ENCODE measurements at regions not wholly inside any gene's neighbourhood (a gene's known extent, or its start where the extent isn't known, plus 50 kb on each side); places are given as distances from the start of the nearest gene placed in this dataset.

DNA sequence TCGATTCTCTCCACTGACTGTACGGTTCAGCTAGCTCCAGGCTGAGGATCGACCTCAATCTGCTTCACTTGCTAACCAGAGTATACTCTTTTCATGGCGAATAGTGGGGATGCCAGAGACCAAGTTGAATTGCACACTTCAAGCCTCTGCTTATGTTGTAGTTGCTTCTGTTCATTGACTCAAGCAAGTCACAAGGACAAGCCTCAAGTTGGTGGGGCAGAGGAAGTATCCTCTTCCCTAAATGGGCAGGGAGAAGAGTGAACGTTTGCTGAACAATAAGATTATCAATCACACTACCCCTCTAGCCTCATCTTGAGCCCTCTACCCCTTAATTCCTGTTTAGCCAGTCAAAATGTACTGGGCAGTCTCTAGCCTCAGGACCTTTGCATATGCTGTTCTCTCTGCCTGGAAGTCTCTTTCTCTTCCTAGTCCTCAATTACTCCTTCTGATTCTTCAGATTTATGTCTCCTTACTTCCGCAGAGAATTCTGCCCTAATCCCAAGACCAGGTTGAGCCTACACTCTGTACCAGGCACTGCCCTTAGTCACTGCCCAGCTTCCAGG is 390.4 kb upstream of the PROK2 start:
- H3K4me1 ChIP-seq (ENCODE audit: control insufficient read depth, insufficient read depth, low read length), result peaks cover 47% of the 10 kb centered on the region

DNA sequence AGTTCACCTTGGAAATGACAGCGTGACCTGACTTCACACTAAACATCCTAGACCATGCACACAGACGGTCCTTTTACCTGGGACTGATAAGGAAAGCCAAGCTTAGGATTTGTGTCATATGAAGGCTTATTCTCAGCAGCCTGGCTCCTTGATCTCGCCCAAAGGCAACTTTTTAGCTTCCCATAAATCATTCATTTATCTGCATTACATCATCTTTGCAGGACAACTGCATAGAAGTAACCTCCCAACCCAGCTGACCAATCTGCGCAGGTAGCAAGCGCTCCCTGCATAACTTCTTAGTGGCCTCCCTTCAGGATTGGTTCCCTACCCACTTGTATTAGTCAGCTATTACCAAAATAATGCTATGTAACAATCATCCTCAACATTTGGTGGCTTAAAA is 389.9 kb upstream of the PROK2 start:
- Histone ChIP-seq H3K9me3 (replicated peaks; ENCODE audit: control insufficient read depth, low read depth, low read length) (no peaks in the 10 kb centered on the region), H3K27ac (ENCODE audit: low read length) (no peak overlapping the region), H3K4me1 (ENCODE audit: control insufficient read depth, insufficient read depth, low read length) (peaks cover 47% of the 10 kb centered on the region), H3K27me3 (ENCODE audit: control insufficient read depth, insufficient read depth, low read length) (peaks cover 6% of the 10 kb centered on the region), H3K36me3 (ENCODE audit: control insufficient read depth, insufficient read depth, low read length) (no peaks in the 10 kb centered on the region), H3K4me3 (ENCODE audit: low read length) (no peak overlapping the region)
- 83% methylated on average over 3 of the region's 5 CpGs for WGBS (ENCODE audit: insufficient coverage)
- DNase-seq, result no peak

More for the DNA sequence above, 390.4 kb upstream of the PROK2 start:
- peaks cover 6% of the 10 kb centered on the region for H3K27me3 ChIP-seq (ENCODE audit: control insufficient read depth, insufficient read depth, low read length)
- 100% methylated on average over 3 of the region's 6 CpGs for WGBS (ENCODE audit: insufficient coverage)
- H3K27ac ChIP-seq (ENCODE audit: low read length), result no peak overlapping the region
- no peaks in the 10 kb centered on the region for H3K36me3 ChIP-seq (ENCODE audit: control insufficient read depth, insufficient read depth, low read length)
- H3K4me3 ChIP-seq (ENCODE audit: low read length), result no peak overlapping the region
- DNase-seq, result no peak
- no peaks in the 10 kb centered on the region for H3K9me3 ChIP-seq (replicated peaks; ENCODE audit: control insufficient read depth, low read depth, low read length)

DNA sequence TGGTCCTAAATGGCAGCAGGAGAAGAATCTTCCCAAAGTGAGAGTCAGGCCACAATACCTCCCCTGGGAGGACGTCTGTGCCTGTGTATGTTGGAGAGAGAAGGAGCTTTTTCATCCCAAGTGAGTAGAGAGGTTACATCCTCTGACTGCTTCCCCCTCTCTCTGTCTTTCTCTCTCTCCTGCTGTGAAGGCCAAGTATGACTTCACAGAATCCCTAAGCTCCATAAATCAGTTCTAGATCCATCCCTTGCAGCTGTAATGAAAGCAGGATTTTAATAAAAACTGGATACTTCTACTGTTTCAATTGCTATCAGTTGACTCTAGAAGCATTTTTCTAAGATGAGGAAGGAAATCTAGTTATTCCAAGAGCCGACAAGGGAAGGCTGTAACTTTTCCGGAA is 389.1 kb upstream of the PROK2 start:
- H3K27ac ChIP-seq (ENCODE audit: low read length), result no peak overlapping the region
- H3K36me3 ChIP-seq (ENCODE audit: control insufficient read depth, insufficient read depth, low read length), result no peaks in the 10 kb centered on the region
- DNase-seq, result peak; percentile 92
- WGBS (ENCODE audit: insufficient coverage), result no CpG with 5 or more reads among the region's 3 CpGs
- peaks cover 6% of the 10 kb centered on the region for H3K27me3 ChIP-seq (ENCODE audit: control insufficient read depth, insufficient read depth, low read length)
- H3K4me3 ChIP-seq (ENCODE audit: low read length), result no peak overlapping the region
- H3K4me1 ChIP-seq (ENCODE audit: control insufficient read depth, insufficient read depth, low read length), result peaks cover 47% of the 10 kb centered on the region
- H3K9me3 ChIP-seq (replicated peaks; ENCODE audit: control insufficient read depth, low read depth, low read length), result no peaks in the 10 kb centered on the region

DNA sequence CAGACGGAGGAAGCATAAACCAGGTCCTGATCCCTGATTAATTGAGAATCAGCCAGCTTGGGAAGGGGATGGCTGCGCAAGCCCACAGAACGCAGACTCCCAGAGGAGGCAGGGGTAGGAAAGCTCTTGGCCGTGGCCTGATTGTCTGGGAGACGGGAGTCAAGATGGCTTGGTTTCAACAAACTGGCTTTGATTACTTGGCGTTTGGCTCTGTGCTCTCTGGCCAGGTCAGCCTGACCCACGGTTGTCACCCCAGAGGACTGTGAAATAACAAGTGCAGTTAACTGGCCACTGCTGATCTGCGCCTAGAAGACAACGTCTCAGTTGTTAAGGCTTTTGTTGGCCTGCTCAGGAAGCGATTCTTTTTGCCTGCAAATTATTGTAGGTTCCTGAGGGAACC is 387.0 kb upstream of the PROK2 start:
- peak; percentile 47 for DNase-seq
- H3K4me3 ChIP-seq (ENCODE audit: low read length), result no peak overlapping the region
- WGBS (ENCODE audit: insufficient coverage), result 37% methylated on average over 6 of the region's 10 CpGs

DNA sequence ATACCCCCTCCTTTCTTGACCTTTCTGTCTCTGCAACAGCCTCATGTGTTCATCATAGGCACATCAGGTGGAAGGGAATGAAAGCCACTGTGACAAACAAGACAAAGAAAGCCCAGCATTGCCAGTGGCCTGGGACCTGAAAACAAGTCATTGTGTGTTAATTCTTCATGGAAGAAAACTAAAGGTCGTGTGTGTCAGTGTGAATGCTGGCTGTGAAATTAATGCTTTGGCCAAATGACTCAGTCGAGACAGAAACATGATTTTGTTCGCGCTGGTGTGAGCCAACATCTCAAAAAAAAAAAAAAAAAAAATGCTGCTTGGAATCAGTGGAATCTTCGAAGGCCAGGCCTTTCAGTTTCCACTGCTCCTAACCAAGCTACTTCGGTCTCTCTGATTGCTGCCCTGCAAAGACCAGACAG is 386.5 kb upstream of the PROK2 start:
- peak; percentile 68 for DNase-seq
- WGBS (ENCODE audit: insufficient coverage), result 33% methylated on average over 1 of the region's 6 CpGs
- no peak overlapping the region for H3K4me3 ChIP-seq (ENCODE audit: low read length)
- H3K27me3 ChIP-seq (ENCODE audit: control insufficient read depth, insufficient read depth, low read length), result peaks cover 2% of the 10 kb centered on the region
- H3K27ac ChIP-seq (ENCODE audit: low read length), result no peak overlapping the region
- peaks cover 31% of the 10 kb centered on the region for H3K4me1 ChIP-seq (ENCODE audit: control insufficient read depth, insufficient read depth, low read length)
- H3K36me3 ChIP-seq (ENCODE audit: control insufficient read depth, insufficient read depth, low read length), result no peaks in the 10 kb centered on the region
- no peaks in the 10 kb centered on the region for H3K9me3 ChIP-seq (replicated peaks; ENCODE audit: control insufficient read depth, low read depth, low read length)

More for the DNA sequence above, 387.0 kb upstream of the PROK2 start:
- Histone ChIP-seq H3K27me3 (ENCODE audit: control insufficient read depth, insufficient read depth, low read length) (peaks cover 2% of the 10 kb centered on the region), H3K27ac (ENCODE audit: low read length) (no peak overlapping the region), H3K9me3 (replicated peaks; ENCODE audit: control insufficient read depth, low read depth, low read length) (no peaks in the 10 kb centered on the region), H3K4me1 (ENCODE audit: control insufficient read depth, insufficient read depth, low read length) (peaks cover 35% of the 10 kb centered on the region), H3K36me3 (ENCODE audit: control insufficient read depth, insufficient read depth, low read length) (no peaks in the 10 kb centered on the region)

DNA sequence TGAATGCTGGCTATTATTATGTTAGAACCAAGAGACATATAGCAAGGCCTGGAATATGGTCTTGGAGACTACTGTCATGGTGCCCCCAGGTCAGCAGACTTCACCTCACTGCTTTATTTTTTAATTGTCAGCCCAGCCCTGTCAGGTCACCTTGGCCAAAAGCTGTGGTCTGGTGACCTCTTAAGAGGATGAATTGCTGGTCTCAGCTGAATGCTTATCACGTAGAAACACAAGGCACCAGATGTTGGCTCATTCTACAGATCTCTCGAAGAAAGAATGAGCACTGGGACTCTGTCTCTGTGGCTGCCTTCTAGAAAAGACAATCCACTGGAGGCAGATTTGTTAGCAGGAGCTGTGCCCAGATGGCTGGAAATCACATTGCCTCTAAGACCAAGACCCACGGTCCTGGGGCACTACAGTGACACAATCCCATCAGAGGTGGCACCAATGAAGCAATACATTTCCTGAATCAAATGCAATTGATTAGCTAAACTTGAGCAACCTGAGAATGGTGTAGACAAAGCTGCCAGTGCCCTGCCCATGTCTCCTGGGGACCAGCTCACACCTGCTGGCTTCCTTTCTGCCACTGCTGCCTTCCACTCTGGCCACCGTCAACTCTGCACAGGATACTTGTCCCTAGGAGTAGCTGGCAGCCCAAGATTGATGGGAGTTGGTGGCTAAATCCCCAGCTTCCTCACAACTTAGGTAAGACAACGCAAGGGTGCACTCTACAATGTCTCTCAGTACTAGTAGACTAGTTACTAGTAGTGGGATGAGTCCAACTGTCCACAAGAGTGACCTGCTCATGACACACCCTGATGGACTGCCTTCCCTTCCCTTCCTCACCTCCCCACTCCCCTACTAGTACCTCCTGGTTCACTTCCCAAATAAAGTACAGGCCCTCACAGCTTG is 384.9 kb upstream of the PROK2 start:
- Histone ChIP-seq H3K27me3 (ENCODE audit: control insufficient read depth, insufficient read depth, low read length) (peaks cover 2% of the 10 kb centered on the region), H3K27ac (ENCODE audit: low read length) (no peak overlapping the region), H3K9me3 (replicated peaks; ENCODE audit: control insufficient read depth, low read depth, low read length) (no peaks in the 10 kb centered on the region), H3K4me3 (ENCODE audit: low read length) (no peak overlapping the region), H3K36me3 (ENCODE audit: control insufficient read depth, insufficient read depth, low read length) (no peaks in the 10 kb centered on the region), H3K4me1 (ENCODE audit: control insufficient read depth, insufficient read depth, low read length) (peaks cover 27% of the 10 kb centered on the region)
- DNase-seq, result no peak
- WGBS (ENCODE audit: insufficient coverage), result 90% methylated on average over 3 of the region's 5 CpGs

DNA sequence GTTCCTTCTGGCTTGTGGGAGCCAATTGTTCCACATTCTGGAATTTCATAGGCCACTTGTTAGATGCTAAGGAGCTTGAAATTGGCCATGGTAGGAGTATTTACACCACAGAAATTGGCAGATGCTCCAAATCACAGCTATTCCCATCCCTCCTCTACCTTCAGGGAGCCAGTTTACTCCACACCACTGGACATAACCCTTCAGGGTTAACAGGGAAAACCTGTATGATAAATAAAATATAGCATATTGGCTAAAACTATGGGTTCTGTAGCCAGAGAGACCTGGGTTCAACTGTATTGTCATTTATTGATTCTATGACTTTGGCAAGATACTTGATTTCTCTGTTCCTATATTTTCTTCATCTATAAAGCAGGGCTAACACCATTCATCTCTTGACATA is 384.2 kb upstream of the PROK2 start:
- peaks cover 2% of the 10 kb centered on the region for H3K27me3 ChIP-seq (ENCODE audit: control insufficient read depth, insufficient read depth, low read length)
- H3K9me3 ChIP-seq (replicated peaks; ENCODE audit: control insufficient read depth, low read depth, low read length), result no peaks in the 10 kb centered on the region

DNA sequence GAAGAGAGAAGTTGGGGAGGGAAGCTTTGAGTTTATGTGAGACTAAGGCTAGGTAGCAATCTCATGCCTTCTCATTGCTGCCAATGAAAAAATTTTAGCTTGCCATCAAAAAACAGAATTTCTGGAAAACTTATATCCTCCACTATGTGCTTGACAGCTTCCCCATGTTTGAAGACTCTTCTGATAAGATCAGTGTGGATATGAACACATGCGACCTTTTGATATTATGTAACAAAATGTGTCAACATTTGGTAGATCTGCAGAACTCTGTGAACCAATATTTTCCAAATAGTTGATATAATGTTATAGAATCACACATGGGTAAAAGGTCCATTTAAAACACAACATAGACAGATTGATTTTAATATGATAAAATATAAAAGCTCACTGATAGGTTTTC is 380.9 kb upstream of the PROK2 start:
- WGBS (ENCODE audit: insufficient coverage), result no CpG with 5 or more reads among the region's 1 CpG
- no peak for DNase-seq
- Histone ChIP-seq H3K4me1 (ENCODE audit: control insufficient read depth, insufficient read depth, low read length) (peaks cover 5% of the 10 kb centered on the region), H3K9me3 (replicated peaks; ENCODE audit: control insufficient read depth, low read depth, low read length) (no peaks in the 10 kb centered on the region), H3K36me3 (ENCODE audit: control insufficient read depth, insufficient read depth, low read length) (no peaks in the 10 kb centered on the region), H3K27me3 (ENCODE audit: control insufficient read depth, insufficient read depth, low read length) (no peaks in the 10 kb centered on the region), H3K27ac (ENCODE audit: low read length) (no peak overlapping the region), H3K4me3 (ENCODE audit: low read length) (no peak overlapping the region)

More for the DNA sequence above, 384.2 kb upstream of the PROK2 start:
- DNase-seq, result no peak
- Histone ChIP-seq H3K4me1 (ENCODE audit: control insufficient read depth, insufficient read depth, low read length) (peaks cover 22% of the 10 kb centered on the region), H3K27ac (ENCODE audit: low read length) (no peak overlapping the region), H3K36me3 (ENCODE audit: control insufficient read depth, insufficient read depth, low read length) (no peaks in the 10 kb centered on the region), H3K4me3 (ENCODE audit: low read length) (no peak overlapping the region)

DNA sequence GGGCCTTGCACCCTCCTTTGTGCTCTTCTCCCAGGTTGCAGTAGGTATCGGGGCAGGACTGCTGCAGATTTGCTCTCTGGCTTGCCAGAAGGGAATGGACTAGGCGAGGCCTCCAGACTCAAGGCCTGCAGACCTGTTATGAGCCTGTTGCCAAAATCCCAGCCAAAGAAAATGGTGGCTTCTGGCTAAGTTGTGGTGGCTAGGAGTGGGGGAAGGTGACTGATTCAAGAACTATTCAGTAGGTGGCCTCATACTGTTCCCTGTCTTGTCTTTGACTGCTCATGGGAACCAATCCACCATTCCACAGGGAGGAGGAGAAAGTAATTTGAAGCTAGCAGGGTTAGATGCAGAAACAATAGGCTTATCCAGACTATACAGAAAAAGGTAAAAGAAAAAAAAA is 380.4 kb upstream of the PROK2 start:
- WGBS (ENCODE audit: insufficient coverage), result 100% methylated on average over 2 of the region's 2 CpGs

DNA sequence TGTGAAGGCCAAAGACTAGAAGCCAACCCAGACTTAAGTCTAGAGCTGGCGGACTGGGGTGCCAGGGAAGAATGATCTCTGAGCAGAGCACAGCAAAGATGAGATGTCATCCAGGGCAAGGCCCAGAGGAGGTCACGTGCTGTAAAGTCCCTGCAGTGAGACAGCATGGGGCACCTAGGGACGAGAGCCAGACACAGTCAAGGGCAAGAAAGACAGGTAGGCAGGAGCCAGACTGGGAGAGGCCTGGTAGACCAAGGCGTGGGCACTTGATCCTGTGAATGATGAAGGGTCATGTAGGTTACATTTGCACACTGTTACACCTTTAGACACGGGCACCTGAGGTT is 379.7 kb upstream of the PROK2 start:
- Histone ChIP-seq H3K4me3 (ENCODE audit: low read length) (no peak overlapping the region), H3K27ac (ENCODE audit: low read length) (no peak overlapping the region), H3K9me3 (replicated peaks; ENCODE audit: control insufficient read depth, low read depth, low read length) (no peaks in the 10 kb centered on the region), H3K27me3 (ENCODE audit: control insufficient read depth, insufficient read depth, low read length) (no peaks in the 10 kb centered on the region), H3K4me1 (ENCODE audit: control insufficient read depth, insufficient read depth, low read length) (peaks cover 5% of the 10 kb centered on the region), H3K36me3 (ENCODE audit: control insufficient read depth, insufficient read depth, low read length) (no peaks in the 10 kb centered on the region)
- no peak for DNase-seq
- 94% methylated on average over 5 of the region's 5 CpGs for WGBS (ENCODE audit: insufficient coverage)

More for the DNA sequence above, 380.4 kb upstream of the PROK2 start:
- H3K4me1 ChIP-seq (ENCODE audit: control insufficient read depth, insufficient read depth, low read length), result peaks cover 5% of the 10 kb centered on the region
- H3K4me3 ChIP-seq (ENCODE audit: low read length), result no peak overlapping the region
- no peak overlapping the region for H3K27ac ChIP-seq (ENCODE audit: low read length)
- no peaks in the 10 kb centered on the region for H3K36me3 ChIP-seq (ENCODE audit: control insufficient read depth, insufficient read depth, low read length)
- no peak for DNase-seq
- no peaks in the 10 kb centered on the region for H3K27me3 ChIP-seq (ENCODE audit: control insufficient read depth, insufficient read depth, low read length)
- no peaks in the 10 kb centered on the region for H3K9me3 ChIP-seq (replicated peaks; ENCODE audit: control insufficient read depth, low read depth, low read length)

Measured in muscle of leg (tissue), 3 donors.